MM.1S (cell line): ENCODE measurements at regions not wholly inside any gene's neighbourhood (a gene's known extent, or its start where the extent isn't known, plus 50 kb on each side); places are given as distances from the start of the nearest gene placed in this dataset.

Experiments used
- DNase-seq: peaks from one replicate; pipeline ENCODE4 v3.0.0-alpha.2; 2015
- H2AFZ ChIP-seq: fragments of 300-600 bp; sonication (generic); 2 replicates; pipeline ENCODE4 v1.6.0; 2016; ENCODE audit warnings: antibody characterized with exemption, low read length
- H3F3A ChIP-seq: fragments of 300-600 bp; sonication (generic); 2 replicates; pipeline ENCODE4 v1.6.1; 2016; ENCODE audit warnings: mild to moderate bottlenecking, antibody characterized with exemption, low read length, moderate library complexity, mixed read lengths; ENCODE audit not compliant: insufficient read depth
- H3K27ac ChIP-seq: fragments of 300-600 bp; sonication (generic); 2 replicates; pipeline ENCODE4 v1.5.1; 2016; ENCODE audit warnings: mild to moderate bottlenecking, low read length
- H3K27me3 ChIP-seq: fragments of 300-600 bp; sonication (generic); replicated peaks from 2 replicates; pipeline ENCODE4 v1.6.0; 2016; ENCODE audit warnings: low read length; ENCODE audit not compliant: insufficient read depth
- H3K36me3 ChIP-seq: fragments of 300-600 bp; sonication (generic); replicated peaks from 2 replicates; pipeline ENCODE4 v1.6.1; 2016; ENCODE audit warnings: mild to moderate bottlenecking, low read length, mixed read lengths; ENCODE audit not compliant: insufficient read depth
- H3K4me1 ChIP-seq: fragments of 300-600 bp; sonication (generic); 2 replicates; pipeline ENCODE4 v1.6.1; 2016; ENCODE audit warnings: low read length, mixed read lengths
- H3K4me2 ChIP-seq: fragments of 300-600 bp; sonication (generic); 2 replicates; pipeline ENCODE4 v1.6.0; 2016; ENCODE audit warnings: low read depth, low read length
- H3K4me3 ChIP-seq: fragments of 300-600 bp; sonication (generic); 2 replicates; pipeline ENCODE4 v1.5.1; 2016; ENCODE audit warnings: low read length, mixed read lengths
- H3K79me2 ChIP-seq: fragments of 300-600 bp; sonication (generic); 2 replicates; pipeline ENCODE4 v1.6.1; 2016; ENCODE audit warnings: mixed run types, low read length, mixed read lengths
- H3K9ac ChIP-seq: fragments of 300-600 bp; sonication (generic); 2 replicates; pipeline ENCODE4 v1.6.1; 2016; ENCODE audit warnings: low read length, mixed read lengths
- H3K9me2 ChIP-seq: fragments of 300-600 bp; sonication (generic); replicated peaks from 2 replicates; pipeline ENCODE4 v1.6.1; 2016; ENCODE audit warnings: mild to moderate bottlenecking, low read length, mixed read lengths; ENCODE audit not compliant: insufficient read depth
- H3K9me3 ChIP-seq: fragments of 300-600 bp; sonication (generic); replicated peaks from 2 replicates; pipeline ENCODE4 v1.6.1; 2016; ENCODE audit warnings: mild to moderate bottlenecking, low read length, mixed read lengths; ENCODE audit not compliant: insufficient read depth
- H4K20me1 ChIP-seq: fragments of 300-600 bp; sonication (generic); 2 replicates; pipeline ENCODE4 v1.6.1; 2016; ENCODE audit warnings: mild to moderate bottlenecking, low read length, moderate library complexity, mixed read lengths; ENCODE audit not compliant: insufficient read depth
- EZH2 ChIP-seq: fragments of 300-600 bp; sonication (generic); optimal IDR thresholded peaks from 2 replicates; pipeline ENCODE3; 2017; ENCODE audit warnings: low read depth, mild to moderate bottlenecking, antibody characterized with exemption, low read length, mixed read lengths
- EZH2phosphoT487 ChIP-seq: fragments of 300-600 bp; sonication (generic); IDR thresholded peaks from 2 replicates; pipeline ENCODE4 v1.6.1; 2018; ENCODE audit warnings: antibody characterized with exemption, low read length
- TF ChIP-seq, protein P1 (sequence below): fragments of 300-600 bp; sonication (generic); IDR thresholded peaks from 2 replicates; pipeline ENCODE4 v1.5.1; 2016; ENCODE audit warnings: antibody characterized with exemption, low read length, mixed read lengths

- H3K36me3 ChIP-seq = no peaks in the 10 kb centered on the region
- no peak overlapping the region for H2AFZ ChIP-seq
- DNase-seq = no peak
- no peaks in the 10 kb centered on the region for H3K9me3 ChIP-seq
- H3K9ac ChIP-seq = no peak overlapping the region
- H3K4me1 ChIP-seq = no peaks in the 10 kb centered on the region
- no peak overlapping the region for H3K4me2 ChIP-seq
- H3K9me2 ChIP-seq = no peaks in the 10 kb centered on the region
- no peaks in the 10 kb centered on the region for H4K20me1 ChIP-seq
- no peak overlapping the region for H3K27ac ChIP-seq
- no peaks in the 10 kb centered on the region for H3K79me2 ChIP-seq
- H3K27me3 ChIP-seq = no peaks in the 10 kb centered on the region
- TF ChIP-seq EZH2 (no peak), EZH2phosphoT487 (no peak)
- TF ChIP-seq, protein P1, sequence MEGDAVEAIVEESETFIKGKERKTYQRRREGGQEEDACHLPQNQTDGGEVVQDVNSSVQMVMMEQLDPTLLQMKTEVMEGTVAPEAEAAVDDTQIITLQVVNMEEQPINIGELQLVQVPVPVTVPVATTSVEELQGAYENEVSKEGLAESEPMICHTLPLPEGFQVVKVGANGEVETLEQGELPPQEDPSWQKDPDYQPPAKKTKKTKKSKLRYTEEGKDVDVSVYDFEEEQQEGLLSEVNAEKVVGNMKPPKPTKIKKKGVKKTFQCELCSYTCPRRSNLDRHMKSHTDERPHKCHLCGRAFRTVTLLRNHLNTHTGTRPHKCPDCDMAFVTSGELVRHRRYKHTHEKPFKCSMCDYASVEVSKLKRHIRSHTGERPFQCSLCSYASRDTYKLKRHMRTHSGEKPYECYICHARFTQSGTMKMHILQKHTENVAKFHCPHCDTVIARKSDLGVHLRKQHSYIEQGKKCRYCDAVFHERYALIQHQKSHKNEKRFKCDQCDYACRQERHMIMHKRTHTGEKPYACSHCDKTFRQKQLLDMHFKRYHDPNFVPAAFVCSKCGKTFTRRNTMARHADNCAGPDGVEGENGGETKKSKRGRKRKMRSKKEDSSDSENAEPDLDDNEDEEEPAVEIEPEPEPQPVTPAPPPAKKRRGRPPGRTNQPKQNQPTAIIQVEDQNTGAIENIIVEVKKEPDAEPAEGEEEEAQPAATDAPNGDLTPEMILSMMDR = no peak
- no peak overlapping the region for H3K4me3 ChIP-seq
- no peaks in the 10 kb centered on the region for H3F3A ChIP-seq
Observed at GRCh38 chr13:24616514-24616913, 63.7 kb upstream of the ATP12A start.

- Histone ChIP-seq H4K20me1 (no peaks in the 10 kb centered on the region), H3K79me2 (no peaks in the 10 kb centered on the region), H3K27ac (no peak overlapping the region), H3K27me3 (no peaks in the 10 kb centered on the region), H3K4me1 (no peaks in the 10 kb centered on the region), H3K4me2 (no peak overlapping the region), H3K9me3 (no peaks in the 10 kb centered on the region), H3K9me2 (no peaks in the 10 kb centered on the region), H3K36me3 (no peaks in the 10 kb centered on the region), H2AFZ (no peak overlapping the region), H3K4me3 (no peak overlapping the region), H3F3A (no peaks in the 10 kb centered on the region), H3K9ac (no peak overlapping the region)
- no peak for TF ChIP-seq EZH2
- TF ChIP-seq, protein P1 = no peak
- no peak for TF ChIP-seq EZH2phosphoT487
- no peak for DNase-seq
Observed at GRCh38 chr13:24617256-24618010, 62.8 kb upstream of the ATP12A start.

- H3K4me1 ChIP-seq = no peaks in the 10 kb centered on the region
- no peaks in the 10 kb centered on the region for H3K79me2 ChIP-seq
- DNase-seq = no peak
- no peaks in the 10 kb centered on the region for H3K27me3 ChIP-seq
- H4K20me1 ChIP-seq = no peaks in the 10 kb centered on the region
- no peak overlapping the region for H2AFZ ChIP-seq
- no peak overlapping the region for H3K9ac ChIP-seq
- H3K9me3 ChIP-seq = no peaks in the 10 kb centered on the region
- no peak overlapping the region for H3K4me2 ChIP-seq
- no peaks in the 10 kb centered on the region for H3K36me3 ChIP-seq
- no peak overlapping the region for H3K4me3 ChIP-seq
- TF ChIP-seq EZH2phosphoT487 = no peak
- TF ChIP-seq EZH2 = no peak
- TF ChIP-seq, protein P1 = no peak
- H3K27ac ChIP-seq = no peak overlapping the region
- H3F3A ChIP-seq = no peaks in the 10 kb centered on the region
- no peaks in the 10 kb centered on the region for H3K9me2 ChIP-seq
Observed at GRCh38 chr13:24618011-24618955, 61.9 kb upstream of the ATP12A start.
